GM04504 (cell line): ENCODE measurements at regions not wholly inside any gene's neighbourhood (a gene's known extent, or its start where the extent isn't known, plus 50 kb on each side); places are given as distances from the start of the nearest gene placed in this dataset.

Experiments
- DNase-seq: peaks from one replicate; pipeline ENCODE4 v3.0.0-alpha.2; 2012; ENCODE audit warnings: low read depth

DNA sequence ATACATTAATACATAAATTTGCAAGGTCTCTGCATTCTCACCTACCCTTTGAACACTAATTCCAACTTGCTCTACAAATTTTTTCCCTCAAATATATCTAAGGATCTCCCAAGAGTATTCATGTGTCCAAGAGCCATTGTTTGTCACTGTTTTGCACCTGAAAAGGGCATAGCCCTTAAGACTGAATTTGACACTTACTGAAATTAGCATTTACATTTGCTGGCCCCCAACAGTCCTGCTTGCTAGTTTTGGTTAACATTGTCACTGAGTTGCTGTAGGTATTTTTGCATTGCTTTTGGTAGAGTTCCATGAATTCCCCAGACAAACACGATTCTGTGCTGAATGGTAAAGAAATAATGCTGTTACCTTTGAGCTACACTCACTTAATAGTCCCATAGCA, 57.3 kb downstream of the KCNA4 start:
- DNase-seq, result no peak

DNA sequence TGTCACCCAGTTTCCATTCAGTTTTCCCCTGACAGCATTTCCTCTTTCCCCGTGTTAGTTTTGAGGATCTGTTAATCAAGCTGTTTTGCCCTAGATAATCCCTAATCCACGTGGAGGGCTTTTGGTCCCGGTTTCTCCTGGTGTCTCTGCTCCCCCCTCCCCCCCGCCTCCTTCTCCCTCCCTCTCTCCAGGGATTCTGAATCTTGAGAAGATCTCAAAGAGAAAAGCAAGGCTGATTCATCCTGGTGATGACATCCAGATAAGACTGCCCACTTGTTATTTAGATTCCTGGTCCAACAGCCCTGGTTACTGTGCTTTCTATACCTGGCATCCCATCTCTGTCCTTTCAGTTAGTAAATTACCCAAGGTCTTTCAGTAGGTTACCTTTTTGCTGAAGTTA, 59.4 kb downstream of the KCNA4 start:
- DNase-seq, result no peak

DNA sequence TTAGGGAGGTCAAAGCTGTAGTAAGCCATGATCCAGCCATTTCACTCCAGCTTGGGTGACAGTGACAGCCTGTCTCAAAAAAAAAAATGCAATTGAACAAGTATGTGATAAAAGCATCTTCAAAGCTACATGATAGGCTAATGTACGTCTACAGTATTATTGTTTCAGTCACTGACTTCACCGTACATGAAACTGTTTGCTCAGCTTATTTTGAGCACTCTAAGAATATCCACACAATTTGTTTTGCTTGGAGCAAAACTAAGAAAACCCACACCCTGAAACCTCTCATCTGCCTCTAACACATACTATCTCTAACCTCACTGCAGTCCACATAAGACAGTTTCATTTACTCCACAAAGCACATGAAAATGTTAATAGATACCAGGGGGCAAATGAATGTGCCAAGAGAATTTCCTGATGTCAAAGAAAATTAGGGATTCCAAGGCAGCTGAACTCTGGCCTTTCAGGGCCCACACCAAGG, 60.7 kb downstream of the KCNA4 start:
- DNase-seq, result no peak

DNA sequence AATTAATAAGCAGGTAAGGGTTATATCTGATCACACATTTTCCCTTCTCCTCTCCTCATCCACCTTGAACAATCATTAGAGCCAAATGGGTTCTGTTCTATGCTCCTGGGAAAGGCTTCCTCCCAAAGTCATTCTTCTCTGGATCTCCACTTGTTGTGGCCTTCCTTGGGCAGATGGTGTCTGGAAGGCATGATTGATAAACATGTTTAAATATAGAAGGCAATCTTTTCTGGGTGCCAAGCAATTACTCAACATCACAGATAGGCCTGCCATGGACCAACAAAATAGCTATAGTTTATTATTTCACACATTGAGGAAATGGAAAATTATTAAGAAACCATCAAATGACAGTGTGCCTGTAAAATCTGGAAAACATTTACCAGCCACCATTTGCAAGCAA, 73.5 kb downstream of the KCNA4 start:
- no peak for DNase-seq

DNA sequence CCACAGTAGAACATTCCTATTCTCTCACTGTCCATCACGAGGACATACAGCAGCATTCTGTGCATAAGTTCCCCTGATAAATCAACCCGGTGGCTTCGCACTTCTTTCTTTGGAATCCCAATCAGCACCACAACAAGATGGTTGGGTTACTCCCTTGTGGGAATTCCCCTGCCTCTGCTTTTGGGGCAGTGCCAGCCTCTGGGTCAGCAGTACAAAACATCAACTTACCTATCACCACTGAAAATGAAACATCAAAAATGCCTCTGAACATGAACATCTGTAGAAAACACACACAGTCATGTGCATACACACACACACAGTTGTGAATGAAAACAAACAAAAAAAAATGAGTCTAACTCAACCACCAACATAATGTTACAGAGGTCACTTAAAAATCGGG, 79.3 kb downstream of the KCNA4 start:
- no peak for DNase-seq

DNA sequence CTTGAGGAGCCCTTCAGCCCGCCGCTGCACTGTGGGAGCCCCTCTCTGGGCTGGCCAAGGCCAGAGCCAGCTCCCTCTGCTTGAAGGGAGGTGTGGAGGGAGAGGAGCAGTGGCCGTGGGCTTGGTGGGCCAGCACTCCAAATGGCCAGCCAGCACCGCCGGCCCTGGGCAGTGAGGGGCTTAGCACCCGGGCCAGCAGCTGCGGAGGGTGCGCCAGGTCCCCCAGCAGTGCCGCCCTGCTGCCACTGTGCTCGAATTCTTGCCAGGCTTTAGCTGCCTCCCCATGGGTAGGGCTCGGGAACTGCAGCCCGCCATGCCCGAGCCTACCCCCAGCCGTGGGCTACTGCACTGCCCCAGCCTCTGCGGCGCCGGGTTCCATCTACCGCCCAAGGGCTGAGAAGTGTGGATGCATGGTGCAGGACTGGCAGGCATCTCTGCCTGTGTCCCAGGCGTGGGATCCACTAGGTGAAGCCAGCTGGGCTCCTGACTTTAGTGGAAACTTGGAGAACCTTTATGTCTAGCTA, 82.7 kb downstream of the KCNA4 start:
- no peak for DNase-seq

DNA sequence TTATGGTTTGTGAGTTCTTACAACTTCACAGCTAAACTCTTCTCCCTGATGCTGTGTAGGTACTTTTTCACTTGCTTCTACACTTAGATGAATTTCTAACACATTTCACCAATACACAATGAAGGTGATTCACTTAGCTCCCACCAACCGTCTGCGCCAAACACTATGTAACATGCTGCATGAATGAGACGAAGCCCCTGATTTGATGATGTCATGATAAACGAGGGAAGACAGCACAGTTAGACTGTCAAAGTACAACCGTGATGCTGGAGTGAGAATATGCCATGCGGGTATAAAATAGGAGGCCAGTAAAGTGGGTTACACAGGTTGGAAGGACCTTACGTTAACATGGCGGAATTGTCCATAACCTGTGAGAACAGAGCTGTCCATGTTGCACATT, 100.8 kb downstream of the KCNA4 start:
- no peak for DNase-seq

DNA sequence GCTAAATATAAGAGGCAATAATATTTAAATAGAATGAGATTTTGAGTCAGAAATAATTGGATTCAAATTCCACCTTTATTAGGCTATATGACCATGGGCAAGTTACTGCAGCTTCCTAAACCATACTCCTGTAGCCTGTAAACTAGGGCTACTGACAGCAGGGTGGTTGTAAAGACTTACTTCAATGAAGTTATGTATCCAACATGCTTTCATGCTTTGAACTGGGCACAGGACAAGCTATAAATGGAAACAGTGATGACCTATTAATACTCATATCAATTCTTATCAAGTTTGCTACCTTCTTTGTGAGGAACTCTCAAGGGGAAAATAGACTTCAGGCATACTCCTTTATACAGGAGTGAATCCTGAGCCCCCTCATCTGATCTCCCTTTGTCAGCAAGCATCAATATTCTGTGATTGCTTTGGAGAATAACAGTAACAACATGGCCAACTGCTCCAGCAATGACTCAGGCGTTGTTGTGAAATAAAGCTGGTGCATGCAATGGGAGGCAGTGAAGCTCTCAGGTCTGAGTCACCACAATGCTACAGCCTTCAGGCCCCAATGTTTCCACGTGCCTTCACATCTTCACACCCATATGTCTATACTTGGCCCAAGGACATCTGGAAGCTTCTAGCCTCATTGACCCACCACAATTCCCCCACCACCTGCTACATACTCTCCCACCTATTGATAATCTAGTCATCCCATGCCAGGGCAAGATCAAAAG, 102.5 kb downstream of the KCNA4 start:
- DNase-seq, result no peak

DNA sequence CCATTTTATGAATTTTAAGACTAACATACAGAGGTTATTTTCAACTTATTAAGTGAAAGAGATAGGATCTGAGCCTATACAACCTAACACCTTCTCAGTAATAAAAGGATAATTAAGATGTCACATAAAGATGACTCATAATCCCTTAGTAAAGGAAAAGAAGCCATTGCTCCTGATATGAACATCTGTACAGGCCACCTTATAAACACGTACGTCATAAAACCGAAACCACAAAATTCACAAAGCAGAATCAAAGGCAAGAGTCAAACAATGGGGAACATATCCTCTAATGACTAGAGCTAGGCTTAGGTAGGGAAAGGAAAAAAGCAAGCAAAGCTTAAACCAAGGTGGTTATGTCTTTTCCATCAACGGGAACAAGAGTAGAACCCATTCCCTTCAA, 103.5 kb downstream of the KCNA4 start:
- DNase-seq, result no peak

DNA sequence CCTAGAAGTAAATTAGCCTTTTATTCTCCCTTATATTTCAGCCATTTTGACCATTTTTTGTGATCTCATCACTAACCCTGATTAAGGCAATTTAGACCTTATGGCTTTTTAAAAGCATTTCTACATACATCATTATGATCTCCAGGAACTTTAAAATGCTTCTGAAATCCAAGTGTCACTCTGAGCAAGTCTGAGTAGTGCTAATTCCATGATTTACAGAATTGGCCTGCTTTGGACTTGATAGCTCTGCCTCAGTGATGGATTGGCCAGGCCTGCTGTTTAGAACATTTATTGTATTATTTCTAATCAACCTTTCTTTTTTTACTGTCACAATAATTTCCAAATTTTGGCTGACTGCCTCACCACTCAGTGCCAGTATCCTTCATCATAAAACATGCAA, 116.4 kb downstream of the KCNA4 start:
- no peak for DNase-seq

DNA sequence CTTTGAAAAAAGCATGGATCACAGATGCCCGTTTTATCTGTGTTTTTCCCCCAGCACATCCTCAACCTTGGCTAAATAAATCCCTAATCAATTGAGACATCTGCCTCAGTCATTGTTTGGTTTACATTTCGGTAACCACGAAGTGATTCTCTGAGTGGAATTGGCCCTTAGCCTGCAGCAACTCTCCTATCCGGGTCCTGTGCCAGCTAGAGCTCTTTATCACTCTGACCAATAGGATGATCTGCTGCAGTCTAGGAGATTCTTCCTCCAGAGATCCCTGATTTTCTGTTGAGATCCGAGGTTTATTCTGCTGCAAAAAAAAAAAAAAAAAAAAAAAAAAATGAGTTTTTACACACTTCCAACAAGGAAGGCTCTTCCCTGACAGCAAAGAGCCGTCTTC, 137.3 kb downstream of the KCNA4 start:
- DNase-seq, result no peak

DNA sequence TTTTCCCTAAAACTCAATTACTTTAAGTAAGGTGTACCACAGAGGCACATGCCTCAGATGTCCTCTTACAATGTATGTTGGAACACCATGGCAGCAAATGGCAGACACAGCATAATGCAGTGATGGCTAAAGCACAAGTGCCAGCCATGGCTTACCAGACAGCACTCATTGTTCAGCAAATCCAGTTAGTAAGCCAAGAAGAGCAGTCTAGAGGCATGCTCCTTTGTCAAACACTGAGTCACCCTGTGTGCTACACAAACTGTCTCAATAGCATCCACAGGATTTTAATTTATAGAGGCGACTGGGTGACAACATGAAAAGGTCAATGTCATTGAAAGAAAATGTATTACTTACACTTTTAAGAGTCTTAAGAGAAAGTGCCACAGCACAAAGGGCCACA, 140.6 kb downstream of the KCNA4 start:
- DNase-seq, result no peak

DNA sequence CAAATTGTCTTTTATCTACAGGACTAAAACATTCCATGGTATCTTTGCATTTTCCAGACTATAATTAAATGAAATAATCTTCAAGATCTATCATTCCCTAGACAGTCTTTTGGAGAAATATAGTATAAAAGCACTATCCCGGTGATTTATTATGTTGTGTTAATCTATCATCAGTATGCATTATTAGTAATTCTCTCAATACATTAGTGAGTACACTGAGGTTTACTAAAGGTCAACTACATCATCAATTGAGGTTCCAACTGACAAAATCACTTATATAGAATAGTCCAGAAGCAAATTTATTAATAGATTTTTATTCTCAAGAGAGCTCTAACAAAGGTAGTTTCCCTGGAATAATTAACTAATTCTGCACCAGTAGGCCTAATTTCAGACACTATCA, 169.6 kb downstream of the KCNA4 start:
- DNase-seq, result no peak

DNA sequence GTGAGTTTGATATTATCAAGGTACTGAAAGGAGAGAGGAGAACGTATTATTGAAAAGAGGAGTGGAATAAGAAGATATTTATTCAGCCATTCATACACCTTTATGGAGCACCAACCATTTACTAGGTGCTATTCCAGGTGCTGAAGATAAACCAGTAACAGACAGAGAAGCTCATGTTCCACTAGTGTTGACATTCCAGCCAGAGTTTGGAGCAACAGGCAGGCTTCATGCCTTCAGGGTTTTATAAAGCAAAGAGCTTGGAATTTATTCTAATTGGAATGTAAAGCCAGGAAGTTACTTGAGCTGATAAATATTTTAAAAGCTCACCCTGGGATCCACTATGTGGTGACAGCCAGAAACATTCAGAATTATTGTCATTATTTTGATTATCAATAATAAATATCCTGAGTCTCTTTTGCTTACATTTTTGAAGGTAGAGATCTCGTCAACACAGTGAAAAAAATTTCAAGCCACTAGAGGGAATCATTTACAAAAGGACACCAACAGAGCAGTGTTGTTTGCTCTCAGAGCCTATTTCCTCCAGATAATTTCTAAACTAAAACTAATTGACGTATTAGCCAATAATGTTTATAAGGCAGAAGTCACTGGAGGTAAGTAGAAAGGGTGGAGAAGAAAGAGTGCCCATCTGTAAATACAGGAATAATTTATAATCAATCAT, 172.0 kb downstream of the KCNA4 start:
- no peak for DNase-seq

DNA sequence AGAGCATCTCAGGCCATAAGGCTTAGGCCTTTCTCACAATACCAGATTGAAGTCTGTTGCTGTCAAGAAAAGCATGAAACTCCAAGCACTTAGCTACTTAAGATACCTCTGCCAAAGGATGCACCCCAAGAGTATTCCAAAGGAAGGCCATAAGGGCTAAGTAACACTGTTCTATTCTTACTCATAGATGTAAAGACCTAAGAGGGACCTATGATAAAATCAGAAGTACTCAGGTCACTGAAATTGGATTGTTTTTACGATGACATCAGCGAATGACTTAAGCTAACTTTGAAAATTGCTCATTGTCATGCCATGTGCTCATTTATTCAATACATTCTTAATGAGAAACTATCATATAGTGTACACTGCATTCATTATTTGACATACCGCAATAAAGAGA, 172.8 kb downstream of the KCNA4 start:
- no peak for DNase-seq

DNA sequence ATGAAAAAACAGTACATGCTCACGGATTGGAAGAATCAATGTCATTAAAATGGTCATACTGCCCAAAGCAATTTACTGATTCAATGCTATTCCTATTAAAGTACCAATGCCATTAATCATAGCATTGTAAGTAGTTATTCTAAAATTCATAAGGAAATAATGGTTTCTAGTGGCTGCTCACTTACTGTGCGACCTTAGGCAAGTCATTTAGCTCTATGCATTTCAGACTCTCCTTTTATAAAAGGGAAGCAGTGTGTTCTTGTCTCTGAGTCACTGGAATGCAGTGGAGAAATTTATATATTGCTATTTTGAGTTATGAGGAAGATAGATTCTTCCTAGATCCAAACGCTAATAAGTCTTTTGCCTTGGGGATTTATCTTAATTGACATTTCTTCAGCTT, 174.8 kb downstream of the KCNA4 start:
- no peak for DNase-seq

DNA sequence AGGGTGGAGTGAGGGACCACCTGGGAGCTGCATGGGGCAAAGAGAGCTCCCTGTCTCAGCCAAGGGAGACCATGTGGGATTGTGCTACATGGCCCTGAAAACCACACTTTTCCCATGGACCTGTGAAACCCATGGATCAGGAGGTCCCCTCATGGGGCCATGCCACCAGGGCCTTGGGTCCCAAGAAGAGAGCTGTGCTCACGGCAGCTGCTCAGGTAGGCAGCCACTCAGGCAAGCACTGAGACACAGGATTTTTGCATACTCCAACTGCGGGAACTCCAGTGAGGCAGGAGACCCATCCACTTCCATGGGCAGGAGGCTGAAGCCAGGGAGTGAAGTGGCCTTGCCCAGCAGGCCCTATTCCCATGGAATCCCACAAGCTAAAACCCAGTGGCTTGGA, 190.0 kb downstream of the KCNA4 start:
- DNase-seq, result no peak

DNA sequence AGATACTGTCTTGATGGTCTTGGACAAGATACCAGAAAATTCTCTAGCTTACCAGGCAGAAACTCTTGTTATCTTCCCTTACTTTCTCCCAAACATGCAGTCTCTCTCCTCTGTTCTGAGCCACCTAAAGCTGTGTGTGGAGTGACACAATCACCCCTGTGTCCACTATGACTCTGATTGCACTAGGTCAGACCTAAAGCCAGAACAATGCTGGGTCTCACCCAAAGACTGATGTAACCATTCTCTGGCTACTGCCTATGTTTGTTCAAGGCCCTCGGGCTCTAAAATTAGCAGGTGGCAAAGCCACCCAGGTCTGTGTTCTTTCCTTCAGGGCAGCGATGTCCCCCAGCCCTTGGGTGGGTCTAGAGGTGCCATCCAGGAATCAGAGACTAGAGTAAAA, 200.5 kb downstream of the KCNA4 start:
- no peak for DNase-seq

DNA sequence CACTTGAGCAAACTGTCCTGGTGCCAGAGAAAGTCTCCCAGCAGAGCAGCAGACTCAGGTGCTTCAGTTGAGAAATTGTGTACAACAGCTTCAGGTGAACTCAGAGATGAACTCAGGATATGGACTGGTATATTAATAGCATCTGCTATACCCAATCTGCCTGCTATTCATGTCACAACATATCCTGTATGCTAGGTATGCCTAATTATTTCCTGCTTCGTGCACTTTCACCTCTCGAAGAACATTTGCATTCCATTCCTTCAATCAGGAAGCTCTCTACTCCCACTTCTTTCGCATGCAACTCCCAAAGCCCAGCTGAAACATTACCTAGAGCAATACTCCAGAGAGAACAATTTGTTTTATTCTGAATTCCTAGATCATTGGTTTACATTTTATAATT, 207.7 kb downstream of the KCNA4 start:
- no peak for DNase-seq

DNA sequence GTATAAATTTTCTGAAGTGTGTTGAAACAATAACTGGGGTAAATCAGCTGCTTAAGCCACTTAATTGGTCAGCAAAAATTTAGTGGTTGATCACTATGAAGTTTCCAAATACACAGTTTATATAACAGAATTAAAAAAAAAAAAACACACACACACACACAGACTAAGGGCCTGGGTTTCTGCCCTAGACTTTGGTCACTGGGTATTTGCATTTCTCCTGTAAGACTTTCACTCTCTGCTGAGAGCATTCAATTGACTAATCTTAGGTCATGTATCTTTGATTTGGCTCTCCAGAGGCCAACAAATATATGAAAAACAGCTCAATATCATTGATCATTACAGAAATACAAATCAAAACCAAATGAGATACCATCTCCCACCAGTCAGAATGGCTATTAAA, 214.3 kb downstream of the KCNA4 start:
- DNase-seq, result no peak

DNA sequence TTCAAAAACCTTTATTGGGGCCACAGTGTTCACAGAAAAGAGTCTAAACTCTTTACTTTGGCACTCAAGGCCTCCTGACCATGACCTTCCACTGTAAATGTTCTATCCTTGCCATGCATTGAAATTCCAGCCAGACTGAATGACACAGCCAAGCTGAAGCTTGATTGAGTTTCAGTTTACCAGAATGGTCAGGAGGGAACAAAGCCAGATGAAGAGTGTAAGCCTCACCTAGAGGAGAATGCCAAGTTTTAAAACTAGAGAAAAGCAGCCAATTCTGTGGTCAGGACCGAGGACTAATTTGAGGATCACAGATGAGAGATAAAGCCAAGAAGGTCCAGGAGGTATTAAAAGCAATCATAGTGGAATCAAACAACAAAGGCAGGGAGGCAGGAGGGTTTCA, 215.3 kb downstream of the KCNA4 start:
- no peak for DNase-seq

DNA sequence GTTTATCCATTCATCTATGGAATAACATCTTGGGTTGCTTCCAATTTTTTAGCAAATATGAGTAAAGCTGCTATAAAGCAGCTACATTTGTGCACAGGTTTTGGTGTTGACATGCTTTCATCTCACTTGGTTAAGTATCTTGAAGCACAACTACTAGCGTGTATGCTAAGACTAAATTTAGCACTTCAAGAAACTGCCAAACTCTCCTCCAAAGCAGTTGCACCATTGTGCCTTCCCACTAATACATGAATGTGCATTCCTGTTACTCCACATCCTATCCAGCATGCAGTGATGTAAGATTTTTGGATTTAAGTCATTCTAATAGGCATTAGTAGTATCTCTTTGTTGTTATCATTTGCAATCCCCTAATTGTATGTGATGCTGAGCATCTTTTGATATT, 230.7 kb downstream of the KCNA4 start:
- no peak for DNase-seq

DNA sequence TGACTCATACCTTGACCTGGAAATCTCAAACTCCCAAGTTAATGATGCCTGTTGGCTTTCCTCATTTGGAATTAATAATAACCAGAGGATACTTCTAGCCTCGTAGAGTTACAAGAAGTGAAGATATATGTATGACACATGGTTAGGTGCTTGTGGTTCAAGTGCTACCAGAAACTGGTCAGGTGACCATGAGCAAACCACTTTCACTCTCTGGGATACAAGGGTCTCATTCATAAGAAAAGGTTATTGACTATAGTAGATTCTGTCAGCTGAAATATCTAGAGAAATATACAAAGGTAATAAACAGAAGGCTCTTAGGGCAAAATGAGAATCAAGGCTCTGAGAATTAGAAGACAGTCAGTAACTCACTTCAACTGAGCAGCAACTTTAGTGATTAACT, 233.3 kb downstream of the KCNA4 start:
- no peak for DNase-seq

DNA sequence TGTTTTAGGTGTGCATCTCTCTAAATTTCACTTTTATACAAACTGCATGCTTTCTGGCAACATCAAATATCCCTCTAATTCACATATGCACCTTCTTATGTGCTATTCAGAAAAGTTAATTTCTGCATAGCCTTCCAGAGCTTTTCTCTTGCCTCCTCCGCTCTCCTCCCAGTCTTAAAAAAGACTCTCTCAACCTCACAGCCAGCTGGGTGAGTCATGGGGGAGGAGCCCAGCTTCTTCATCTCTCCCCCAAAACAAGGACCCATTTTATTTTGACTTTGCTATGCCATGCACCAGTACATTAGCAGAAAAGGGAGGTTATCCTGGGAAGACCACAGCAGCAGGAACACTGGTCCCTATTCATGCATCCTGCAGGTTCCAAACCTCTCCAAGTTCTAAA, 234.4 kb downstream of the KCNA4 start:
- DNase-seq, result no peak
